ENCODE measurements at regions not wholly inside any gene's neighbourhood (a gene's known extent, or its start where the extent isn't known, plus 50 kb on each side); places are given as distances from the start of the nearest gene placed in this dataset.

- TF ChIP-seq CTCF (IDR thresholded peaks at IDR 0.05), result no peak
- no peaks in the 10 kb centered on the region for H3K9me3 ChIP-seq
- ATAC-seq (no peak), DNase-seq (no peak)
- H3K4me1 ChIP-seq (ENCODE audit: low read depth), result no peaks in the 10 kb centered on the region
- H3K36me3 ChIP-seq (ENCODE audit: low read depth), result no peaks in the 10 kb centered on the region
- intact Hi-C loops (cut with DNase I, micrococcal nuclease), result no loop called here
- no peak overlapping the region for H3K4me3 ChIP-seq
Observed at GRCh38 chr7:81577642-81578340, 192.1 kb downstream of the HGF start.

DNA sequence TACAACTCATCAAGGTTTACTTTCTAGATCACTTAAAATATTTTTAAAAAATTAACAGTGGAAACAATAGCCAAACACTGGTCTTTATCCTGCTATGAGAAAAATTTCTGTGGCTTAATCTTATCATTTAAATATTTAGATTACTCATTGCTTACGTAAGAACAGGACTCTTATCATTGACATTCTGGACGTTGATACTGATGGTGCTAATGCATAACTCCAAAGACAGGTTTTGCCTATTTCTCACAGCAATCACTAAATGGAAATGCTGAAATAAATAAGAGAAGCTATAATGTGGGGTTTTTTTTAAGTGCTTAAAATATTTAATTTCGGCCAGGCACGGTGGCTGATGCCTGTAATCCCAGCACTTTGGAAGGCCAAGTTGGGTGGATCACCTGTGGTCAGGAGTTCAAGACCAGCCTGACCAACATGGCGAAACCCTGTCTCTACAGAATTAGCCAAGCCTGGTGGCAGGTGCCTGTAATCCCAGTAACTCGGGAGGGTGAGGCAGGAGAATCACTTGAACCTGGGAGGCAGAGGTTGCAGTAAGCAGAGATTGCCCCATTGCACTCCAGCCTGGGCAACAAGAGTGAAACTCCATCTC is 195.0 kb downstream of the HGF start:
- DNase-seq (no peak), ATAC-seq (no peak)
- no peak overlapping the region for H3K4me3 ChIP-seq
- H3K9me3 ChIP-seq, result no peaks in the 10 kb centered on the region
- TF ChIP-seq CTCF (IDR thresholded peaks at IDR 0.05), result no peak
- intact Hi-C loops (cut with DNase I, micrococcal nuclease), result no loop called here
- H3K4me1 ChIP-seq (ENCODE audit: low read depth), result no peaks in the 10 kb centered on the region
- no peaks in the 10 kb centered on the region for H3K36me3 ChIP-seq (ENCODE audit: low read depth)

- H3K9me3 ChIP-seq, result no peaks in the 10 kb centered on the region
- ATAC-seq (no peak), DNase-seq (no peak)
Observed at GRCh38 chr7:81573932-81574331, 195.9 kb downstream of the HGF start.

GRCh38 chr7:81573128-81573527 is 196.7 kb downstream of the HGF start:
- intact Hi-C loops (cut with DNase I, micrococcal nuclease), result no loop called here
- Histone ChIP-seq H3K4me3 (no peak overlapping the region), H3K4me1 (ENCODE audit: low read depth) (no peaks in the 10 kb centered on the region), H3K9me3 (no peaks in the 10 kb centered on the region), H3K36me3 (ENCODE audit: low read depth) (no peaks in the 10 kb centered on the region)
- ATAC-seq (no peak), DNase-seq (no peak)
- no peak for TF ChIP-seq CTCF (IDR thresholded peaks at IDR 0.05)

More at GRCh38 chr7:81573932-81574331, 195.9 kb downstream of the HGF start:
- no peaks in the 10 kb centered on the region for H3K4me1 ChIP-seq (ENCODE audit: low read depth)
- no peak overlapping the region for H3K4me3 ChIP-seq
- intact Hi-C loops (cut with DNase I, micrococcal nuclease), result no loop called here
- TF ChIP-seq CTCF (IDR thresholded peaks at IDR 0.05), result no peak
- no peaks in the 10 kb centered on the region for H3K36me3 ChIP-seq (ENCODE audit: low read depth)

GRCh38 chr7:81562581-81562980 is 207.3 kb downstream of the HGF start:
- ATAC-seq (no peak), DNase-seq (no peak)
- H3K9me3 ChIP-seq, result no peaks in the 10 kb centered on the region
- no peaks in the 10 kb centered on the region for H3K4me1 ChIP-seq (ENCODE audit: low read depth)
- TF ChIP-seq CTCF (IDR thresholded peaks at IDR 0.05), result no peak
- intact Hi-C loops (cut with DNase I, micrococcal nuclease), result no loop called here
- H3K4me3 ChIP-seq, result no peak overlapping the region
- no peaks in the 10 kb centered on the region for H3K36me3 ChIP-seq (ENCODE audit: low read depth)
